Muscle layer of duodenum (tissue), 2 donors: ENCODE measurements at regions not wholly inside any gene's neighbourhood (a gene's known extent, or its start where the extent isn't known, plus 50 kb on each side); places are given as distances from the start of the nearest gene placed in this dataset.

Experiments
- H3K27ac ChIP-seq: one replicate; pipeline ENCODE4 v1.7.0; 2013; ENCODE audit warnings: mild to moderate bottlenecking, low read length
- H3K27me3 ChIP-seq: one replicate; pipeline ENCODE4 v1.7.0; 2013; ENCODE audit warnings: low read depth, mild to moderate bottlenecking, control low read depth, low read length
- H3K36me3 ChIP-seq, 2 donors: one replicate each; pipeline ENCODE4 v1.7.0; 2013; ENCODE audit warnings: low read length in 2 of 2, control low read depth in 1 of 2, mild to moderate bottlenecking in 1 of 2; ENCODE audit not compliant: insufficient read depth in 2 of 2, control insufficient read depth in 1 of 2
- H3K4me1 ChIP-seq, 2 donors: one replicate each; pipeline ENCODE4 v1.7.0; 2013; ENCODE audit warnings: low read length in 2 of 2, mild to moderate bottlenecking in 2 of 2, control low read depth in 1 of 2, moderate library complexity in 1 of 2; ENCODE audit not compliant: insufficient read depth in 2 of 2, control insufficient read depth in 1 of 2
- H3K4me3 ChIP-seq, 2 donors: one replicate each; pipeline ENCODE4 v1.7.0; 2013; ENCODE audit warnings: low read length in 2 of 2, low read depth in 1 of 2, mild to moderate bottlenecking in 1 of 2
- H3K9me3 ChIP-seq, 2 donors: one replicate each; pipeline ENCODE4 v1.7.0; 2013; ENCODE audit warnings: low read length in 2 of 2, control low read depth in 1 of 2, mild to moderate bottlenecking in 1 of 2; ENCODE audit not compliant: control insufficient read depth in 1 of 2
- donor health status: healthy.

DNA sequence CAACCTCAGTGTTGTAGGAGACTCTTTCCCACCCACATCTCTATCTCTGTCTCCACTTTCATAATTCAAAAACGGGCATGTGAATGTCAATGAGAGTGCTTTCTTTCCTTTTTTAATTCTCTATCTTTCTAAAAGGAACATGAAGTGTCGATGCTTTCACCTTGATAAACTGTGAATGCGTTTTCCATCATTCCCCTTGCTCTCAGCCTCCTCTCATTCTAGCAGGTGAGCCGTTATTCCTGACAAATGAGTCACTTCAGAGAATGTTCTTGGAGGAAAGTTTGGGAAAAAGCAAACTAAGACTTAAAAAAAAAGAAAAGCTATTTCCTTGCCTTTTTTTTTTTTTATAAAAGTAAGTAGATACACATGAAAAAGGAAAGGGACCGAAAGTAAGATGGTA lies 226.0 kb upstream of the C1orf87 start:
- Histone ChIP-seq H3K9me3 (no peaks in the 10 kb centered on the region), H3K27me3 (no peaks in the 10 kb centered on the region), H3K4me1 (no peaks in the 10 kb centered on the region), H3K4me3 (no peak overlapping the region), H3K27ac (no peak overlapping the region), H3K36me3 (no peaks in the 10 kb centered on the region)

GRCh38 chr1:60298290-60298689 lies 224.7 kb upstream of the C1orf87 start:
- no peaks in the 10 kb centered on the region for H3K4me1 ChIP-seq
- H3K36me3 ChIP-seq: no peaks in the 10 kb centered on the region
- H3K27ac ChIP-seq: no peak overlapping the region
- H3K9me3 ChIP-seq: no peaks in the 10 kb centered on the region
- H3K4me3 ChIP-seq: no peak overlapping the region
- H3K27me3 ChIP-seq: no peaks in the 10 kb centered on the region

GRCh38 chr1:60296794-60297193 lies 223.2 kb upstream of the C1orf87 start:
- no peaks in the 10 kb centered on the region for H3K9me3 ChIP-seq
- H3K36me3 ChIP-seq: no peaks in the 10 kb centered on the region
- H3K4me1 ChIP-seq: no peaks in the 10 kb centered on the region
- H3K27me3 ChIP-seq: no peaks in the 10 kb centered on the region
- no peak overlapping the region for H3K4me3 ChIP-seq
- H3K27ac ChIP-seq: no peak overlapping the region

GRCh38 chr1:60292140-60292539 lies 218.6 kb upstream of the C1orf87 start:
- Histone ChIP-seq H3K27me3 (no peaks in the 10 kb centered on the region), H3K4me1 (no peaks in the 10 kb centered on the region), H3K36me3 (no peaks in the 10 kb centered on the region), H3K4me3 (no peak overlapping the region), H3K9me3 (no peaks in the 10 kb centered on the region), H3K27ac (no peak overlapping the region)

DNA sequence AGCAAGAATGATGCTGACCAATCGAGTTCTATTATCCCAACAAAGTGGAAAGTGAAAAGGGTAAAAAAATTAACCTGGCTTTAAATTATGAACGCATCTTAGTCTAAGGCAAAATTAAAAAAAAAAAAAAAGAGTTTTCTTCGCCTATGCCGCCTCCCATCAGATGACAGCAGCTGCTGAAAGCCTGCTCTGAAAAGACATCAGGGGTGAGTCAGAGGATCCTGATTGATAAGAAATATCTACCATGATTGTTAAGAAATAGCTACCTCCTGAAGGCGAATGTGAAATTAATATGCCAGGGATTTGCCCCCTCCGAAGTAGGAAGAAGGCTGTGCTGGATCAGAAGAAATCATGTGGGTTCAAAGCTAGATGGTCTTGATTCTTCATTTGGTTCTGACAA lies 216.8 kb upstream of the C1orf87 start:
- H3K4me3 ChIP-seq: no peak overlapping the region
- H3K27me3 ChIP-seq: no peaks in the 10 kb centered on the region
- H3K4me1 ChIP-seq: no peaks in the 10 kb centered on the region
- H3K27ac ChIP-seq: no peak overlapping the region
- no peaks in the 10 kb centered on the region for H3K36me3 ChIP-seq
- no peaks in the 10 kb centered on the region for H3K9me3 ChIP-seq

GRCh38 chr1:60287536-60287935 lies 214.0 kb upstream of the C1orf87 start:
- Histone ChIP-seq H3K9me3 (no peaks in the 10 kb centered on the region), H3K27ac (no peak overlapping the region), H3K36me3 (no peaks in the 10 kb centered on the region), H3K4me1 (no peaks in the 10 kb centered on the region), H3K27me3 (no peaks in the 10 kb centered on the region), H3K4me3 (no peak overlapping the region)

DNA sequence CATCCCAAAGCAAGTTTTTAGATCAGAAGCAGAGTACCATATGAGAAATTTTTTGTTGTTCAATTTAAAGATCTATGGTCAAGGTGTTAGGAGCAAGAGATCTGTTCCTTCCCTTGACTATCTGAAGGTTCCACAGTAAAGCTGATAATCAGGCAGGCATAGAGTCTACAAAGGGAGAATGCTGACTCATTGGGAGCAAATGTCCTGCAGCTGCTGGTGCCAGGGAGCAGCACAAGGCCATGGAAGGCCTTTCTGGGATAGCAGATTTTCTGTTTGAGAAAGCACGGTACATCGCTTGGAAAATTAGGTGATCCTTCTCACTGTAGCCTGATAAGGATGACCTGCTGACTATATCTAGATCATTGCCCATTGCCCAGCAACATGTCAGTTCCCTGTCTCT lies 210.1 kb upstream of the C1orf87 start:
- Histone ChIP-seq H3K27ac (no peak overlapping the region), H3K4me1 (peaks cover 0 to 9% of the 10 kb centered on the region in 2 donors), H3K4me3 (no peak overlapping the region)

GRCh38 chr1:60281360-60281932 lies 207.9 kb upstream of the C1orf87 start:
- Histone ChIP-seq H3K27me3 (no peaks in the 10 kb centered on the region), H3K27ac (no peak overlapping the region), H3K4me1 (peaks cover 0 to 9% of the 10 kb centered on the region in 2 donors), H3K9me3 (no peaks in the 10 kb centered on the region), H3K4me3 (no peak overlapping the region), H3K36me3 (no peaks in the 10 kb centered on the region)

More for the DNA sequence above, 210.1 kb upstream of the C1orf87 start:
- H3K9me3 ChIP-seq: no peaks in the 10 kb centered on the region
- H3K36me3 ChIP-seq: no peaks in the 10 kb centered on the region
- no peaks in the 10 kb centered on the region for H3K27me3 ChIP-seq

DNA sequence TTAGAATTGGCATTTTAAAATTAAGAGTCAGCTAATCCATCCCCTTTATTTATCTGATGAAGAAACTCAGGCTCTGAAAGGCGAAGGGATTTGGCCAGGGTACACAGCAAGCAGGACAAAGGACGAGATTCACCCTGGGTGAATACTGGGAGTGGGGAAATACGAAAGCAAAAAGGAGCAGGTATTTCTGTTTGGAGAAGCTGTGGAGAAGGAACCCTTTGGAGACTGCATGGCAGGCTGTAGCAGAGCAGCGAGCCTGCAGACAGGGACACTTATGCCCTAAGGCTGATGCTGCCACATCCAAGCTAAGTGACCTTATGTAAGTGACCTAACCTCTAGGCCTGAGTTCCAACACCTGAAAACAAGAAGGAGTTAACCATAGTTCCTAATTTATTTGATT lies 207.2 kb upstream of the C1orf87 start:
- Histone ChIP-seq H3K9me3 (no peaks in the 10 kb centered on the region), H3K4me3 (no peak overlapping the region), H3K4me1 (peaks cover 0 to 9% of the 10 kb centered on the region in 2 donors), H3K36me3 (no peaks in the 10 kb centered on the region), H3K27ac (no peak overlapping the region), H3K27me3 (no peaks in the 10 kb centered on the region)

DNA sequence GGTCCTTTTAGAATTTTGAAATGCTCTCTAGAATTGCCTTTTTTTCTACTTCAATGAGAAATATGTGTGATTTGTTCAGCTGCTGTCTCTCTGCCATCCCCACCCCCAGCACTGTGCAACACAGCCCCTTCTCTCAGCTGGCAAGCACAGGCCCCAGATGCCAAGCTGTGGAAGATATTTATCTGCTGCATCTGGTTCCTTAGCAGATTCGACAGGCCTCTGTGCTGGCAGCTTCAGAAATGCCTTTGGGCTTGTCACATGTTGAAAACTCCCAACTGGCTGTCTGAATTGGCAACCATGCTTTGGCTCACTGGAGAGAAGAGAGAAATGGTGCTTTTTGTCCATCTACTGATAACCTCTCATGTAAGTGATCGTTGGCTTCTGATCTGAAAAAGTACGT lies 206.7 kb upstream of the C1orf87 start:
- H3K36me3 ChIP-seq: no peaks in the 10 kb centered on the region
- H3K4me3 ChIP-seq: no peak overlapping the region
- H3K4me1 ChIP-seq: peaks cover 0 to 9% of the 10 kb centered on the region in 2 donors
- H3K9me3 ChIP-seq: no peaks in the 10 kb centered on the region
- no peak overlapping the region for H3K27ac ChIP-seq
- H3K27me3 ChIP-seq: no peaks in the 10 kb centered on the region

DNA sequence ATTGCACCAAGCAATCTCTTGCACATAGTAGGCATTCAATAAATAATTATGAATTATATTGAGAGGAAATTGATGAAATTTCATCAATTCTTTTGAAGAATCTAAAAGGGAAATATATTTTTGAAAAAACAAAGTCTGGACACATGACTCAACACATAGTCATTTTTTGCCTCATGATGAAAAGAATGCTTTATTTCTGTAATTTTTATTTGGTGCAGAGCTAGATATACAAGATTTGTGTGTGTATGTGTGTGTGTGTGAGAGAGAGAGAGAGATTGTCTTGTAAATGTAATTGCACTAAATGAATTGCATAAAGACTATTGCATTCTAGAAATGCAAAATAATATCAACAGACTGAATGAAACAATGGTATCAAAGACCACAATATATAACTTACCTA lies 206.2 kb upstream of the C1orf87 start:
- Histone ChIP-seq H3K9me3 (no peaks in the 10 kb centered on the region), H3K27ac (no peak overlapping the region)

DNA sequence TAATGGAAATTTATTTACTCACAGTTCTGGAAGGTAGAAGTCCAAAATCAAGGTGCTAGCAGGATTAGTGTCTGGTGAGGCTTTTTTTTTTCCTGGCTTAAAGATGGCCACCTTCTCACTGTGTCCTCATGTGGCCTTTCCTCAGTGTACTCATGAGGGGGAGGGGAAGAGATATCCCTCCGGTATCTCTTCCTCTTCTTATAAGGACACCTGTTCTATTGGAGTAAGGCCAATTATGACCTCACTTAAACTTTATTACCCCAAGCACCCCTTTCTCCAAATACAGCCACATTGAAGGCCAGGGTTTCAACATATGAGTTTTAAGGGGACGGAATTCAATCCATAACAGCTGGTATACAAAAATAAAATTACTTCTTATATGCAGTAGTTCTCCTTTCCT lies 203.7 kb upstream of the C1orf87 start:
- H3K4me3 ChIP-seq: no peak overlapping the region
- H3K4me1 ChIP-seq: peaks cover 0 to 9% of the 10 kb centered on the region in 2 donors
- no peaks in the 10 kb centered on the region for H3K27me3 ChIP-seq
- no peak overlapping the region for H3K27ac ChIP-seq
- no peaks in the 10 kb centered on the region for H3K36me3 ChIP-seq
- H3K9me3 ChIP-seq: no peaks in the 10 kb centered on the region

More for the DNA sequence above, 206.2 kb upstream of the C1orf87 start:
- peaks cover 0 to 9% of the 10 kb centered on the region in 2 donors for H3K4me1 ChIP-seq
- H3K4me3 ChIP-seq: no peak overlapping the region
- H3K36me3 ChIP-seq: no peaks in the 10 kb centered on the region
- H3K27me3 ChIP-seq: no peaks in the 10 kb centered on the region
